Esophagus (tissue), 2 donors: ENCODE measurements at regions not wholly inside any gene's neighbourhood (a gene's known extent, or its start where the extent isn't known, plus 50 kb on each side); places are given as distances from the start of the nearest gene placed in this dataset.

Source experiments
- H3K27ac ChIP-seq, 2 donors: one replicate each; pipeline ENCODE4 v1.5.1; 2013; ENCODE audit warnings: low read depth in 2 of 2, mild to moderate bottlenecking in 2 of 2, inconsistent platforms in 1 of 2, low read length in 1 of 2, moderate library complexity in 1 of 2
- H3K27me3 ChIP-seq, 2 donors: one replicate each; pipeline ENCODE4 v1.6.1; 2013; ENCODE audit warnings: low read length in 2 of 2, control low read depth in 1 of 2, mild to moderate bottlenecking in 1 of 2; ENCODE audit not compliant: insufficient read depth in 2 of 2, control insufficient read depth in 1 of 2
- H3K36me3 ChIP-seq, 2 donors: one replicate each; pipeline ENCODE4 v1.6.1; 2013; ENCODE audit warnings: low read length in 1 of 2; ENCODE audit not compliant: control insufficient read depth in 2 of 2, insufficient read depth in 2 of 2
- H3K4me1 ChIP-seq, 2 donors: one replicate each; pipeline ENCODE4 v1.6.1; 2013; ENCODE audit warnings: low read length in 1 of 2; ENCODE audit not compliant: control insufficient read depth in 2 of 2, insufficient read depth in 2 of 2
- H3K4me3 ChIP-seq, 2 donors: one replicate each; pipeline ENCODE4 v1.5.1; 2013; ENCODE audit warnings: low read length in 2 of 2, mild to moderate bottlenecking in 2 of 2, low read depth in 1 of 2, moderate library complexity in 1 of 2
- H3K9me3 ChIP-seq, 2 donors: one replicate each; pipeline ENCODE4 v1.6.1; 2013; ENCODE audit warnings: mild to moderate bottlenecking in 2 of 2, low read depth in 1 of 2, low read length in 1 of 2, moderate library complexity in 1 of 2; ENCODE audit not compliant: control insufficient read depth in 2 of 2, insufficient read depth in 1 of 2
- WGBS, 2 donors: extraction: QIAGEN DNeasy Blood & Tissue Kit; methylation state at CpG; one replicate each; pipeline ENCODE4 v1.1.7; 2013; 5-methylcytosine and 5-hydroxymethylcytosine counted together
- donor health status: healthy with polysubstance abuse.
- donor health status: Bipolar disorder and iron deficiency.

DNA sequence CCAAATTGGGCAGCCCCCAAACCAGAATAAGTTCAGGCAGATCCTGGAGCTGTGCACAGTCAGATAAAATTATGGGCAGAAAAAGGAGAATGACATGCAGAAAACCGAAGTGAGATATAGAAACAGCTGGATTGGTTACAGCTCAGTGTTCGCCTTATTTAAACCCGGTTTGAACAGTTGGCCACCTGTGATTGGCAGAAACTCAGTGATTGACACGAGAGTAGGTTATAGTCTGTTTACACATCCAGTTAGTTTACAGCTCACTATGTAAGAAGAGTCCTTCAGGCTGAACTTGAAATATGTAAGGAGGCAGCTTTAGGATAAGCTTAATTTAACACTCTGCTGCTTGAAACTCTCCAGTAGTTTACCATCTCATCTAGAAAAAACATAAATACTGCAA, 271.6 kb upstream of the ARRDC4 start:
- Histone ChIP-seq H3K9me3 (no peaks in the 10 kb centered on the region), H3K4me3 (no peak overlapping the region), H3K36me3 (no peaks in the 10 kb centered on the region), H3K27ac (no peak overlapping the region), H3K4me1 (no peaks in the 10 kb centered on the region), H3K27me3 (no peaks in the 10 kb centered on the region)
- WGBS, 2 donors, result 75 to 79% methylated on average over 4 of the region's 4 CpGs

DNA sequence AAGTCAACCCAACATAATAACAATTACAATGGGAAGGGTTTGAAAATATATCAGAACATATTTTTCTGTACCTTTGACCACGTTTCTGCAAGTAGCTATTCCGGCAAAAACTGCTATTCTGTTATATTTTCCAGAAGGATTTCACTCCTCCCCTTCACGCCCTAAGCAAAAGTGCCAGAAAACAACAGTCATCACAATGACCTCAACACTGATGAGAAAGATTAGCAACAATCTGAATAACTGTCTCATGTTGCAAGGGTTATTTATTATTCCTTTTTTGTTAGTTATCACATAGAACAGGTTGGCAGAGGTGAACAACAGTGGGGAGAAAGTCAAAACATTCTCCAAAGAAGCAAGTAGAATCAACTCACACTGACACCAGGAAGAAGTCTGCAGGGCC, 269.4 kb upstream of the ARRDC4 start:
- no peak overlapping the region for H3K27ac ChIP-seq
- no peaks in the 10 kb centered on the region for H3K4me1 ChIP-seq
- H3K4me3 ChIP-seq, result no peak overlapping the region
- no peaks in the 10 kb centered on the region for H3K27me3 ChIP-seq
- H3K9me3 ChIP-seq, result no peaks in the 10 kb centered on the region
- H3K36me3 ChIP-seq, result no peaks in the 10 kb centered on the region
- 62 to 65% methylated on average over 3 of the region's 3 CpGs for WGBS, 2 donors

DNA sequence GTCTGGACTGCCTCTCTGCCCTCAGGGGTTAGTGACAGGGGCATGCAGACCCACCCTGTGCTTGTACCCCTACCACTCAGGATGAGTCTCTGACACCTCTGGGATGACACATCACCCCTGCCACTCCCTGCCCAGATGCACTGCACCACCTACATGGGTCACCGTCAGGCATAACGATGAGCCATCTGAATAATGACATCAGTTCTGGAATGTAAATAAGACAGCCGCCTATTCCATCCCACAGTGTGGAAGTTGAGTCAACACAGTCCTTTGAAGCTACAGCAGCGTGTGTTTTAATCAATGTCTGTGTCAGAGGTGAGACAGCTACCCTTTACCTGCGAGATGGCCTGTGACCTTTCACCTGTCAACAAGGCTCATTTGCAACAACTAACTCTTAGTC, 268.7 kb upstream of the ARRDC4 start:
- no peaks in the 10 kb centered on the region for H3K27me3 ChIP-seq
- H3K9me3 ChIP-seq, result no peaks in the 10 kb centered on the region
- H3K4me3 ChIP-seq, result no peak overlapping the region
- 41 to 42% methylated on average over 5 of the region's 5 CpGs for WGBS, 2 donors
- H3K4me1 ChIP-seq, result no peaks in the 10 kb centered on the region
- H3K27ac ChIP-seq, result no peak overlapping the region
- H3K36me3 ChIP-seq, result no peaks in the 10 kb centered on the region

DNA sequence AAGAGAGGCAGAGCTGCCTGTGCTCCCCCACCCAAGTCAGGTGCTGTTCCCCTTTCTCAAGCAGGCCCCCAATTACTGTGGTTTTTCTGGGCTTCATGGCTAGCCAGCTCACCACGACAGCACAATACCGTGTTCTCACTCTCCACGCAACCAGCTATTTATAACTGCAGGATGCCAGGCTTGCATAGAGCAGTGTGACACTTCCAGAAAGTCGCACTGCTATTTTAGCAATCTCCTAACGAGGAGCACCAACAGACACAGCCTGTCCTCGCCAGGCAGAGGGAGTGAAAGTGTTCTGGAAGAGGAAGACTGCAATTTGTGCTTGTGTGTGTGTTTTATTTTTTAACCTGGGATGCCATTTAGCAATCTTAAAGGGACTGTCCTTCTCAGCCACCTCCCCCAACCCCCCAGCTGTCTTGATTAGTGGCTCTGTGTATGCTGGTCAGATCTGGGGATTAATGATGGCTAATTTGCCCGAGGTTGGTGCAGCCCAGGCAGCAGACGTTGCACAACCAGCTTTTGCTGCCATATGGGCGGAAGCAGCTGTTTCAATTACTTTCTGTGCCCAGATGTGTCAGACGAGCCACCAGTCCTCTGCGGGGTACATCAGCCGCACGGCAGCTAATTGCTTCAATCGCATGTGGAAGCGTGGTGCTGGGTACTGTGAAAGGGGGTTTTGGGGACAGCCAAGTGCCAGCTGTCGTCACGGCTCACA, 268.0 kb upstream of the ARRDC4 start:
- WGBS, 2 donors, result 70 to 72% methylated on average over 17 of the region's 17 CpGs
- no peaks in the 10 kb centered on the region for H3K4me1 ChIP-seq
- no peaks in the 10 kb centered on the region for H3K36me3 ChIP-seq
- H3K4me3 ChIP-seq, result no peak overlapping the region
- H3K9me3 ChIP-seq, result no peaks in the 10 kb centered on the region
- H3K27ac ChIP-seq, result no peak overlapping the region
- H3K27me3 ChIP-seq, result no peaks in the 10 kb centered on the region

DNA sequence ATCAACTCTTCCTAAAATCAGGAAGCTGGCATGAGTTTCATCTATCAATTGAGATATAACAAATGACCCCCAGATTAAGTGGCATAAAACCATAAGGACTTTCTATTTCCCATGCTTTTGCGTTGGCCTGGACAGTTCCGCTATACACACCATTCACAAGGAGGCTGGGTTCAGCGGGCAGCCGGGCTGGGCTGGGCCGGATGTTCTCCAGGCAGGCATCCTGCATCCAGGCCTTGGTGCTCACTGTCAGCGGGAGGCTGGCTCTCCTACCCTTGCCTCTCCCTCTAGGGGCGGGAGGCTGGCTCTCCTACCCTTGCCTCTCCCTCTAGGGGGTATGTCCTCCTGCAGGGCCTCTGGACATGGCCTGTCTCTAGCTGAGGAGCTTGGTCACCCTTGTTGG, 266.0 kb upstream of the ARRDC4 start:
- Histone ChIP-seq H3K27ac (no peak overlapping the region), H3K36me3 (no peaks in the 10 kb centered on the region), H3K4me3 (no peak overlapping the region), H3K9me3 (no peaks in the 10 kb centered on the region), H3K27me3 (no peaks in the 10 kb centered on the region), H3K4me1 (no peaks in the 10 kb centered on the region)
- 91 to 96% methylated on average over 7 of the region's 7 CpGs for WGBS, 2 donors

DNA sequence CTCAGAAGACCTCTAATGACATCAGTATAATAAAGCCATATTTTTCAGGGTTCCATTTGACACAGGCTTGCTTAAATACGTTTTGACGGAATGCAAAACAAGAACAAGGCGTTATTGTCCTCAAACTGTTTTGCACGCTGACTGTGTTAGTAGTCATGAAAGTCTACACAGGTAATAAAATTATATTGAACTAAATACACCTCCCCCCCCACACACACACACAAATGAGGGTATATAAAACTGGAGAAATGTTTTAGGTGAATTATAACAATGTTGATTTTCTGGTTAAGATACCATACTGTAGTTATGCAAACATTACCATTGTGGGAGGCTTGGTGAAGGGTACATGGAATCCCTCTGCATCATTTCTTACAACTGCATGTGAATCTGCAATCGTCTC, 257.1 kb upstream of the ARRDC4 start:
- H3K4me1 ChIP-seq, result no peaks in the 10 kb centered on the region
- no peak overlapping the region for H3K27ac ChIP-seq
- no peak overlapping the region for H3K4me3 ChIP-seq
- H3K36me3 ChIP-seq, result no peaks in the 10 kb centered on the region
- no peaks in the 10 kb centered on the region for H3K27me3 ChIP-seq
- peaks cover 0 to 2% of the 10 kb centered on the region in 2 donors for H3K9me3 ChIP-seq
- 91 to 92% methylated on average over 5 of the region's 5 CpGs for WGBS, 2 donors

DNA sequence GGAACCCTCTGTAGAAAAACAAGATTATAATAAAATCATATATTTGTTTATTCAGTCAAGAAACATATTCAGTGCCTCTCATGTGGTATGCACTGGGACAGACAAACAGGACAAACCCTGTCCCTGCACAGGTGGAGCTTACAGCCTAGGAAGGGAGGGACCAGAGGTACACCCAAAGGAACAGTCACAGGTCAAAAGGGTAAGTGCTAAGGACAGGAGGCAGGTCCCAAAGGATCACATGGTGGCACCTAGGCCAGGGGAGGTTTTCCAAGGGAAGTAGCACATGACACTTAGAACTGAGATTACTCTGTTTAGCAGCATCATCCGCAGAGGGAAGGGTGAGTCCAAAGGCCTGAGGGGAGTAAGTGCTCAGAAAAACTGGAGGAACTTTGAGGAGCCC, 254.4 kb upstream of the ARRDC4 start:
- Histone ChIP-seq H3K4me1 (no peaks in the 10 kb centered on the region), H3K27me3 (no peaks in the 10 kb centered on the region), H3K27ac (no peak overlapping the region), H3K36me3 (no peaks in the 10 kb centered on the region), H3K9me3 (peaks cover 0 to 2% of the 10 kb centered on the region in 2 donors), H3K4me3 (no peak overlapping the region)
- WGBS, 2 donors, result 86 to 91% methylated on average over 1 of the region's 1 CpG

DNA sequence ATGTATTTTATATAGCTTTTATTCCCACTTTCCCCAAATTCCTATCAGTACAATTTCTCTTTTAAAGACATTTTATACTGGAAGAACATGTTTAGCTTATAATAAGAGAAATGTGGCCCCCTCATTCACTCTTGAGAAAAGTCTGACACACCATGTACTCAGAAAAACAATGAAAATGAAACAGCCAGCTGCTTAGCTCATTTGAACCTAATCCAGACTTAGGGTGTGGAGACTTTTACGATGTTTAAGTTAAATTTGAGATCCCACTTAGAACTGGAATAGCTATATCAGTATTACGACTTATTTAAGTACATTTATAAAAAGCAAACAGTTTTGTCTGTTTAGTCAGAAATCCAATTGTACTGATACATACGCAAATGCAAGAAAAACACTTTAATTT, 252.3 kb upstream of the ARRDC4 start:
- Histone ChIP-seq H3K4me1 (no peaks in the 10 kb centered on the region), H3K27ac (no peak overlapping the region), H3K9me3 (no peaks in the 10 kb centered on the region), H3K27me3 (no peaks in the 10 kb centered on the region), H3K36me3 (no peaks in the 10 kb centered on the region), H3K4me3 (no peak overlapping the region)
- 46 to 48% methylated on average over 3 of the region's 3 CpGs for WGBS, 2 donors

DNA sequence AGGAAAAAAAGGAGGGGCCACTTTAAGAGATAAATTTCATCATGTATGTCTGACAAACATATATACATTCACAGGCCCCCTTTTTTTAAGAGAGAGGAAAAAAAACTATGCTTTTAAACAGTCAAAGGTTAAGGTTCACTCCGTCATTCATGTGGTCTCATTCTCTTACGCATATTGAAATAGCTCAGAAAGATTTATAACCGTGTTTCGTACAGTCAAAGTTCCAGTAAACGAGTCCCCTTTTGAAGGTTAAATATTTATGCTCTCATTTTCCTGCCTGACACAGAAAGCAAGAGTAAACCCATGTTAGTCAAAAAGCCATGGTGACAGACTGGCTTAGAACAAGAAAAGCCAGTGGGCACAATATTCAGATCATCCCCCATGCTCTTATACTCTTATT, 248.0 kb upstream of the ARRDC4 start:
- no peak overlapping the region for H3K27ac ChIP-seq
- no peaks in the 10 kb centered on the region for H3K36me3 ChIP-seq
- H3K4me3 ChIP-seq, result no peak overlapping the region
- H3K4me1 ChIP-seq, result no peaks in the 10 kb centered on the region
- H3K27me3 ChIP-seq, result no peaks in the 10 kb centered on the region
- H3K9me3 ChIP-seq, result no peaks in the 10 kb centered on the region
- 28 to 51% methylated on average over 5 of the region's 5 CpGs for WGBS, 2 donors

DNA sequence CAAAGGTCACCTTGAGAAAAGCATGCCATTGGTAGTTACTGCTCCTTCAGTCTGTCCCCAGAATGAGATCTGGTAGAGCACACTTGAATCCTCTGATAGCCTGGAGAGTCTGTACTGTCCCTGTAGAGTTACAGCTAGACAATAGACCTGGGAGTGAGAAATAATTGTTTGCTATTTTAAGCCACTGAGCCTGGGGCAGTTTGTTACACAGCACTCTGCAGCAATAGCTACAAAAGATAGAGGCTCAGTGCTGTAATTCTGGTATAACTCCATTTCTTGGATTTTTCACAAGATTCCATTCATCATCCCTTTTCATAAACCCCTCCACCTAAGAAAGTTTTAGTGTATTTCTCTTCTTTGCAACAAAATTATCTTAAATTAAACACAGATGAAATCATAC, 242.7 kb upstream of the ARRDC4 start:
- Histone ChIP-seq H3K9me3 (no peaks in the 10 kb centered on the region), H3K27me3 (no peaks in the 10 kb centered on the region), H3K27ac (no peak overlapping the region), H3K4me3 (no peak overlapping the region), H3K4me1 (no peaks in the 10 kb centered on the region), H3K36me3 (no peaks in the 10 kb centered on the region)
